ENCODE measurements at regions not wholly inside any gene's neighbourhood (a gene's known extent, or its start where the extent isn't known, plus 50 kb on each side); places are given as distances from the start of the nearest gene placed in this dataset.

GRCh38 chr22:48276994-48277867 is 1514.8 kb downstream of the TBC1D22A start:
- no peak for TF ChIP-seq POLR2A (IDR thresholded peaks at IDR 0.05; ENCODE audit: low read depth, low read length)
- TF ChIP-seq POLR2AphosphoS5 (IDR thresholded peaks at IDR 0.05; ENCODE audit: low read depth, low read length), result no peak
- no peak for TF ChIP-seq POU2F2 (IDR thresholded peaks at IDR 0.05; ENCODE audit: low read depth, low read length)
- TF ChIP-seq TAF1 (IDR thresholded peaks at IDR 0.05; ENCODE audit: low read depth, low read length), result no peak
- no peak for TF ChIP-seq SPI1 (IDR thresholded peaks at IDR 0.05; ENCODE audit: low read depth, low read length)
- no peak for TF ChIP-seq PAX5 (IDR thresholded peaks at IDR 0.05; ENCODE audit: insufficient read depth, low read length, severe bottlenecking)

Data from GM12891 (cell line).